K562 (cell line): ENCODE measurements at regions not wholly inside any gene's neighbourhood (a gene's known extent, or its start where the extent isn't known, plus 50 kb on each side); places are given as distances from the start of the nearest gene placed in this dataset.

Source experiments
- ATAC-seq: fragments of 200-7000 bp; cut with Tn5 transposase; 3 replicates; pipeline ENCODE4 v1.9.1; 2020; ENCODE audit warnings: moderate library complexity
- BruUV-seq: library from RNA; stranded (reverse); fragments of 400-500 nt; replicated peaks from 2 replicates; lab custom pipeline; 2021; lab: Mats Ljungman, UMichigan
- CTCF ChIA-PET: fragments of 300-600 bp; formaldehyde crosslinking; extraction: SDS; loops from one replicate; lab custom pipeline; 2021; ENCODE audit warnings: low intra/inter-chr PET ratio; lab: Yijun Ruan, JAX
- POLR2A ChIA-PET: fragments of 300-600, 350-650 bp; sonication (Branson Sonifier 250); formaldehyde crosslinking; extraction: SDS; loops from one replicate; lab custom pipeline; 2021; ENCODE audit warnings: antibody characterized with exemption, inconsistent platforms; lab: Yijun Ruan, JAX
- DNase-seq, 4 experiments: peaks; one replicate each; pipeline versions ENCODE4 v3.0.0 to v3.0.0-alpha.2; 2011 to 2018; ENCODE audit warnings: low spot score in 3 of 4, mixed read lengths in 3 of 4; ENCODE audit errors: extremely low read depth in 1 of 4
- FAIRE-seq: peaks from 2 replicates; lab custom pipeline; 2011; peaks lifted over from hg19 to GRCh38; lab: Jason Lieb, UNC
- H2AFZ ChIP-seq: 2 replicates; pipeline ENCODE4 v1.6.0; 2011; ENCODE audit warnings: low read depth, low read length, control low read depth, inconsistent platforms
- H3K27ac ChIP-seq: fragments of 200-600 bp; 3 replicates; pipeline ENCODE4 v1.8.0; 2011; ENCODE audit warnings: low read depth, mild to moderate bottlenecking, control low read depth, inconsistent platforms, low read length, moderate library complexity, mixed read lengths; ENCODE audit errors: extremely low read depth
- H3K27me3 ChIP-seq, 2 experiments: fragments of 300-600 bp in 1 of 2; 2 replicates in 1 of 2; 3 replicates in 1 of 2; pipeline versions ENCODE4 v1.6.0 to v1.8.0; 2011; ENCODE audit warnings: inconsistent platforms in 2 of 2, low read length in 2 of 2, mild to moderate bottlenecking in 1 of 2, mixed read lengths in 1 of 2, moderate library complexity in 1 of 2; ENCODE audit not compliant: control insufficient read depth in 2 of 2, insufficient read depth in 2 of 2
- H3K36me3 ChIP-seq: fragments of 300-600 bp; 3 replicates; pipeline ENCODE4 v1.8.0; 2011; ENCODE audit warnings: mild to moderate bottlenecking, low read length, inconsistent platforms; ENCODE audit not compliant: control insufficient read depth, insufficient read depth
- H3K4me1 ChIP-seq, 2 experiments: fragments of 200-600 bp in 1 of 2; replicated peaks in 1 of 2; 2 replicates in 1 of 2; 3 replicates in 1 of 2; pipeline versions ENCODE4 v1.5.1 to v1.8.0; 2011; ENCODE audit warnings: inconsistent platforms in 2 of 2, low read length in 2 of 2, mild to moderate bottlenecking in 1 of 2, mixed read lengths in 1 of 2, moderate library complexity in 1 of 2; ENCODE audit not compliant: control insufficient read depth in 2 of 2, insufficient read depth in 2 of 2
- H3K4me2 ChIP-seq: 2 replicates; pipeline ENCODE4 v1.6.1; 2011; ENCODE audit warnings: low read length, control low read depth, inconsistent platforms, mixed read lengths; ENCODE audit not compliant: insufficient read depth
- H3K4me3 ChIP-seq: fragments of 200-600 bp; sonication (generic), shearing (Covaris generic); 2 replicates; pipeline ENCODE4 v1.5.1; 2016; ENCODE audit warnings: control low read depth, inconsistent platforms
- H3K79me2 ChIP-seq: fragments of 200-600 bp; 3 replicates; pipeline ENCODE4 v1.8.0; 2011; ENCODE audit warnings: low read length, inconsistent platforms; ENCODE audit not compliant: control insufficient read depth, insufficient read depth
- H3K9ac ChIP-seq, 2 experiments: 2 replicates each; pipeline versions ENCODE4 v1.6.0 to v1.6.1; 2011; ENCODE audit warnings: low read depth in 2 of 2, low read length in 2 of 2, control low read depth in 1 of 2, inconsistent platforms in 1 of 2, mild to moderate bottlenecking in 1 of 2, mixed read lengths in 1 of 2; ENCODE audit not compliant: insufficient read depth in 1 of 2
- H3K9me1 ChIP-seq: one replicate; pipeline ENCODE4 v1.6.0; 2011; ENCODE audit warnings: inconsistent platforms, mild to moderate bottlenecking, low read length, moderate library complexity; ENCODE audit not compliant: control insufficient read depth, insufficient read depth
- H3K9me3 ChIP-seq: replicated peaks from 2 replicates; pipeline ENCODE4 v1.5.1; 2011; ENCODE audit warnings: low read depth, low read length, inconsistent platforms; ENCODE audit not compliant: control insufficient read depth, insufficient read depth
- H4K20me1 ChIP-seq: replicated peaks from 2 replicates; pipeline ENCODE4 v1.6.1; 2011; ENCODE audit warnings: low read length, inconsistent platforms, mixed read lengths; ENCODE audit not compliant: control insufficient read depth, insufficient read depth
- ERF ChIP-seq: fragments of 450-650 bp; formaldehyde crosslinking; IDR thresholded peaks from 2 replicates; pipeline ENCODE4 v1.4.0; 2020; ENCODE audit warnings: mild to moderate bottlenecking, mixed read lengths
- IFI16 ChIP-seq: fragments of 250-450 bp; sonication (Bioruptor Pico); IDR thresholded peaks from 2 replicates; pipeline ENCODE4 v2.1.2; 2022; ENCODE audit warnings: mild to moderate bottlenecking, inconsistent platforms
- WGBS: fragments of 100-300 bp; shearing (Covaris generic); methylation state at CpG from one replicate; pipeline ENCODE4 v1.1.6; 2016; ENCODE audit warnings: low coverage, mixed read lengths; ENCODE audit not compliant: insufficient coverage; ENCODE audit errors: missing lambda C conversion rate; 5-methylcytosine and 5-hydroxymethylcytosine counted together
- in situ Hi-C: fragments of 300-500 bp; cut with MboI; formaldehyde crosslinking; loops from 4 replicates; pipeline ENCODE4 v1.15.0; 2018; ENCODE audit warnings: inconsistent platforms, mixed read lengths
- intact Hi-C: fragments of 100-400 bp; cut with micrococcal nuclease; formaldehyde crosslinking; loops from 2 replicates; pipeline ENCODE4 v1.14.2; 2022
- TF ChIP-seq, protein P1 (sequence below): fragments of 450-650 bp; formaldehyde crosslinking; IDR thresholded peaks from 2 replicates; pipeline ENCODE4 v1.4.0; 2020; ENCODE audit warnings: mild to moderate bottlenecking, moderate library complexity

DNA sequence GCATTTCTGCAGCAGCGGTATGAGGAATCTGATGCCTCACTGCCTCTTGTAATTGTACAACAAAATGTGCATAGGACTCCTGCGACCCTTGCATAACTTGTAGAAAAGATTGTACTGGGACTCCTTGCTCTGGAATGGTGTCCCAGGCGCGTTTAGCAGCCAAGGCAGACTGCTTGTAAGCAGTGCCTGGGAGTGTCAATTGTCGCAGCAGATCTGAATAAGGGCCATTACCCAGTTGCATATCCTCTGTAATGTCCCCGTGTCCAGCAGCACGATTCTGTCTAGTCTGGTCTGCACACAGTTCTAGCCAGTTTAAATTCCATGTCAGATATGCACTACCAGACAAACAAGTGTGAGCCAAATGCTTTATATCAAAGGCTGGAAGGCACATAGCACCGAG is 70.7 kb upstream of the BTN3A2 start:
- Histone ChIP-seq H3K4me1 (peaks cover 0 to 40% of the 10 kb centered on the region in 2 experiments; a peak in 4 of 5 replicates), H3K27ac (no peak overlapping the region), H3K4me3 (no peak overlapping the region), H3K9ac (no peak overlapping the region), H4K20me1 (no peaks in the 10 kb centered on the region), H3K9me1 (no peaks in the 10 kb centered on the region), H3K9me3 (peaks cover 20% of the 10 kb centered on the region), H3K4me2 (no peak overlapping the region), H2AFZ (no peak overlapping the region), H3K79me2 (no peaks in the 10 kb centered on the region), H3K36me3 (peaks cover 9% of the 10 kb centered on the region; the same call in 2 of the 3 replicates), H3K27me3 (no peaks in the 10 kb centered on the region)
- in situ Hi-C loops (no loop called here), intact Hi-C loops (no loop called here)
- FAIRE-seq = no peak
- DNase-seq = no peak
- WGBS = 92% methylated on average over 8 of the region's 8 CpGs
- no TSS peak for BruUV-seq
- ChIA-PET POLR2A (interaction anchor here (4.5 kb wide), 1 partner anchor 10 kb away, joined by 53 read pairs; a partner anchor contains a TSS), CTCF (interaction anchor here (0.7 kb wide), 1 partner anchor 920 kb away, joined by 4 read pairs; no protein-coding TSS in a partner anchor)
- no peak for TF ChIP-seq IFI16 (CRISPR knock-in tag)
- TF ChIP-seq ERF = peak; percentile 8; the same call in 1 of the 2 replicates
- TF ChIP-seq, protein P1, sequence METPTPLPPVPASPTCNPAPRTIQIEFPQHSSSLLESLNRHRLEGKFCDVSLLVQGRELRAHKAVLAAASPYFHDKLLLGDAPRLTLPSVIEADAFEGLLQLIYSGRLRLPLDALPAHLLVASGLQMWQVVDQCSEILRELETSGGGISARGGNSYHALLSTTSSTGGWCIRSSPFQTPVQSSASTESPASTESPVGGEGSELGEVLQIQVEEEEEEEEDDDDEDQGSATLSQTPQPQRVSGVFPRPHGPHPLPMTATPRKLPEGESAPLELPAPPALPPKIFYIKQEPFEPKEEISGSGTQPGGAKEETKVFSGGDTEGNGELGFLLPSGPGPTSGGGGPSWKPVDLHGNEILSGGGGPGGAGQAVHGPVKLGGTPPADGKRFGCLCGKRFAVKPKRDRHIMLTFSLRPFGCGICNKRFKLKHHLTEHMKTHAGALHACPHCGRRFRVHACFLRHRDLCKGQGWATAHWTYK = no peak
- no peak for ATAC-seq
